Left kidney (tissue), 1 donor: ENCODE measurements at regions not wholly inside any gene's neighbourhood (a gene's known extent, or its start where the extent isn't known, plus 50 kb on each side); places are given as distances from the start of the nearest gene placed in this dataset.
A peak's percentile ranks its signal among the peaks of the same experiment; 100 is the strongest.
"Not testable (repeated sequence)": the region's sequence is repeated elsewhere in the genome, so short reads cannot be mapped to it uniquely, and the experiment has no call there.

Experiments
- DNase-seq: peaks from one replicate; pipeline ENCODE4 v3.0.0-alpha.2; 2013

DNA sequence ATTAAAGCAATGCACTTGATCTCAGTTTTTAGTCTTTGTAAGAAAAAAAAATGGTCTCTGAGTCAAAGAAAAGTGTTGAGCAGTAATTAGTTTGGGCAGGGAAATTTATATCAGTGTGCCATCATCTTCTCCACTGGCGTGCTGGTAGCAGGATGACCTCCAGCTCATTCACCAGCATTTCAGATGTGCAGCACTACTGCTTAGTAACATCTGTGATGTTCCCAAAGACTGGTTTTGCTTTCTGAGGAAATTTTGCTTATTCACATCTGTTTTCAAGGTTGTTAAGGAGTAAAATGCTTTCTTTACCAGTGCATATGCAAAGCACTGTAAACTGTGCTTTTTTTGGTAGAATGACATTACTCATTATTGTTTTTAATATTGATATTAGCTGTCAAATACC lies 540.4 kb downstream of the TRAM1L1 start:
- DNase-seq, result no peak

DNA sequence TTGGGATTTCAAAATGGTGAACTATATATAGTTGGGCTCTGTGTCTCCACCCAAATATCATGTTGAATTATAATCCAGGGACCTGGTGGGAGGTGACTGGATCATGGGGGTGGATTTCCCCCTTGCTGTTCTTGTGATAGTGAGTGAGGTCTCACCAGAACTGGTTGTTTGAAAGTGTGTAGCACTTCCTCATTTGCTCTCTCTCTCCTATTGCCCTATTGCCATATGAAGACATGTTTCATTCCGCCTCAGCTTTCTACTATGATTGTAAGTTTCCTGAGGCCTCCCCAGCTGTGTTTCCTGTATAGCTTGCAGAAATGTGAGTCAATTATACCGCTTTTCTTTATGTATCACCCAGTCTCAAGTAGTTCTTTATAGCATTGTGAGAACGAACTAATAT lies 545.6 kb downstream of the TRAM1L1 start:
- DNase-seq, result no peak

DNA sequence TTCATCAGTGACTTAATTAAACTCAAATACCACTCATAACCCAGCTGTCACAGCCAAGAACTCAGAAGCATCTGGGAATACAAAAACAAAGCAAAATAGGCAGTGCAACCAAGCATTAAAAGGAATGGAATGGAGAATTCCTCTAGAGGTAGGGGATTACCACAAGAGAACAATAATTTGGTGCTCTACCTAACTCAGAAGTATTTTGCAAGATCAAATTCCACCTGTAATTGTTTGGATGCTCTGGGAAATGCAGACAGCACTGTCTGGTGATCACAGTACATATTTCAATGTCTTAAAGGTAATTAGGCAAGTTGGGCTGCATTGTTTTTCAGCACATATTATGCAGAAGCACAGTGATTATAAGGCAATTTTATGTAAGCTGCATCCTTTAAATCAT lies 547.5 kb downstream of the TRAM1L1 start:
- no peak for DNase-seq

DNA sequence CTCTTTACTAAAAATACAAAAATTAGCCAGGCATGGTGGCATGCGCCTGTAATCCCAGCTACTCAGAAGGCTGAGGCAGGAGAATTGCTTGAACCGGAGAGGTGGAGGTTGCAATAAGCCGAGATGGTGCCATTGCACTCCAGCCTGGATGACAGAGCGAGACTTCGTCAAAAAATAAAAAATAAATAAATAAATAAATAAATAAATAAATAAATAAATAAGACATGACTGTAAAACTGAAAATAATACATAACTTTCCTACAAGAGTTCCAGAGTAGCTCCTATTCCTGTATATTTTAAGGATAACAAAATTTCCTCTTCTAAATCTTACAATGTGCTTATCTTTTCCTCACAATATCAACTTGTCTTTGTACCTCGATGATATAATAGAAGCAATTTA lies 549.4 kb downstream of the TRAM1L1 start:
- DNase-seq, result not testable (repeated sequence)

DNA sequence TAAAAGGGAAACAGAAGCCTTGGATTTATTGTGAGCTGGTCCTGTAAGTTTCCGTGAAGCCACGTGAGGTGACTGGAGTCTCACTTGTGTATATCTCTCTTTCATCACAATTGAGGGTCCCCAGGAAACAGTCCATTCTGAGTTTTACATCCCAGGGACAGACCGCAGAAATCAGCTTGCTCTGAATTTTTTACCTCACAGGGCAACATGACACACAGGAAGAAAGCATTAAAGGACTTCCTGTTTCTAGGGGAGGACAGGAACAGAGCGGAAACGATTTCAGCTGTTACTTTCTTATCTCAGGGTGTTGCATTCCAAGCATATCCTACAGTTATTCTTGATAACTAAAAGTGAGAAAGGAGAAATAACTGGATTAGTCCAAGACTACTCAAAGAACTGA lies 553.5 kb downstream of the TRAM1L1 start:
- DNase-seq, result no peak

DNA sequence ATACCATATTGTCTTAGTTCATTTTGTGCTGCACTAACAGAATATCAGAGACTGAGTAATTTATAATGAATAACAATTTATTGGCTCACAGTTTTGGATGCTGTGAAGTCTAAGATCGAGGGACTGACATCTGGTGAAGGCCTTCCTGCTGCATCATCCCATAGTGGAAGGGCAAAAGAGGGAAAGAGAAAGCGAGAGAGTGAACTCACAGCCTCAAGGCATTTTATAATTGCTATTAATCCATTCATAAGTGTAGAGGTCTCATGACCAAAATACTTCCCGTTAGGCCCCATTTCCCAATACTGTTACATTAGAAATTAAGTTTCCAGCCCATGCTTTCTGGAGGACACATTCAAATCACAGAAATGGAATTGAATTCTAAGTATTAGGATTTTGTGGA lies 554.4 kb downstream of the TRAM1L1 start:
- no peak for DNase-seq

DNA sequence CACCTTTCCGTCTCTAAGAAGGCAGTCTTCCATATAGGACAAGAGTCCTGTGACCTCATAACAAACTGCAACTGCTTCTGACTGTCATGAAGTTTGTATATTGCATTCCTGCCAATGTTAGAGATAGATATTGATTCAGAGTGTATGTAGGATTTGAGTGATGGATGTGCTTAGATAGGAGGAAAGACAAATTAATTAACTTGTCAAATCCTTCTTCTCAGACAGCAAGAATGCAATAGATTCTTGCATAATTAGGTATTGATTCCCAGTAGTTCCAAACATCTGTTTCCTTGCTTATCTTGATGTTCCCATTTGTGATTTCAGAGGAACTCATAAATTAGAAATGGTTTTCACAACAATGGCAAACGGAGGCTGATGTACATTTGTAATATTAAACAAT lies 555.3 kb downstream of the TRAM1L1 start:
- DNase-seq, result no peak

DNA sequence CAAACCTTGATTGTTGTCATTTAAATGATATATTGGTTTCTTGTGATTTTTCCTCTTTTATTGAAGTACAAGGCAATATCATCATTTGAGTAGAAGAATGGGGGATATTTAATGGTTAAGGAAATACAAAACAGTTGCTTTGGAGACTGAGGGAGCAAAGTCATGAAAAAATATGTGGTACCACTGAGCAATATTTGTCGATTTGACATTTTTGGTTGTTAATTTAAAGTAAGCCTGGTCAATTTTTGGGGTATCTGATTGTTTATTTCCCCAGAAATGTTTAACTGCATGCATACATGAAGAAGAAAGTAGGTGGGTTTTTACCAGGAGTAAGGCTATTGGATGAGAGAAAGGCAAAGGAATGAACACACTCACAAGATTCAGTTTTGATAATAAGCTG lies 556.2 kb downstream of the TRAM1L1 start:
- DNase-seq, result no peak

DNA sequence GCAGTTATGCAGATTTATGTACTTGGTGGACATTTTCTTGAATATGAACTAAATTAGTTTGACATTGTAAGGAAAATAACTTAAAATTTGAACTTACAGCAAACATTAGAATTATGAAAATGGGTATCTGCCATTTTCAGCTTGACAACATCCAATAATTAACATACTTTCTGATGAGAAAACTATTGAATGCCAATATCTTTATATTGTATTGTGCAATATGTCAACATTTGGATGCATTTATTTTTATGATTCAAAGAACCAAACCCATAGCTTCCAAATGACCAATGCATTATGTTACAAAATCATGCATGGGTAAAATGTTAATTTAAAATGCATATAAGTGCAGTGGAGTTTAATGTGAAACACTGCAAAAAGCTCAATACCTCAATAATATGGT lies 562.5 kb downstream of the TRAM1L1 start:
- no peak for DNase-seq

DNA sequence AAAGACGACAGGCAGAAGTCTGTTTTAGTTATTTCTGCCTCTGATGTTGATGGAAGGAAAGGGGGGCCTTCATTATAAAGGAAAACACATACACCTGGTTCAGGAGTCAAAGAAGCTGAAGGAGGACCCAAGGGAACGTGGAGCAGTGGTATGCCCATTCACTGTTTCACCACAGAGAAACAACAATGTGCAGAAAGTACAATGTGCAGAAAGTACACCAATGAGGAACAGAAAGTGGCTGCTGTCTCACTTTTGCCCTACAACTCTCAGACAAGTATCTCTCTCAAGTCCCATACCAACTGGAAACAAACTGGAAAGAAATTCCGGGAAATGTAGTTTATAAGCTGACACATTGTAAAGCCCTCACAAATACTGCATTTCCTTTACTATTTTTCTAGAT lies 564.5 kb downstream of the TRAM1L1 start:
- no peak for DNase-seq

DNA sequence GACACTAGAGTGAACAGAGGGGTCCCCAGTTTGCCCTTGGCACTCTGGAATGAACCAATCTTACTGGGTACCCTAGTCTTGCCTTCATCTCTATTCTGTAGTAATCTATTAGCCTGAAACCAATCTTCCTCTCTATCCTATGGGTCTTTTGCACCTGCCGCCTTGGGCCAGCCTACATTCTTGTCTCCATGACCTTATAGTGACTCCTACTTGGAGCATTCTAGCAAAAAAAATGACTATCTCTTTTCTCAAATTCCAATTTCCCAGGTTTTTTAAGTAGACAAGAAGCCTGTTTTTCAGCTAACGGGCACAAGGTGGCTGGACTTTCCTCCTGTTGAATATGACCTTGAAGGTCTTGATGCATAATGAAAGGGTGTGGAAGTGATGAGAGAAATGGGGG lies 568.7 kb downstream of the TRAM1L1 start:
- DNase-seq, result no peak

DNA sequence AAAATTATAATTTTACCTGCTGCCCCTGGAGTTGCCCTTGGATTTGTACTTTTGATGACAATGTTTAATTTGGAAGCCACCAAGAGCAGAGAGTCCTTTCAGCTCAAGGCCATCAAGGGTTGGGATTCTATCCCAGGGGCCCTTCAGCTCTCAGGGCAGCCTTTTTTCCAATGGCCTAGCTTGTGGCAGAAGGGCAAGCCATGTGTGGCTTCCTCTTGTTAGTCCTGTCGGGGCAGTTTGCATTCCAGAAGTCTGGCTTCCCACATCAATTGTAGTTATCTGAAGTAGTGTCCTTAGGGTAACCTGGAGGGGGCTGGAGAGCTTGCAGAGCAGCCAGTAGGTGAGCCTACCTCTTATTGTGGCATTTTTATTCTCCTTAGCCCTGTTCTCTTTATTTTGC lies 569.4 kb downstream of the TRAM1L1 start:
- no peak for DNase-seq

DNA sequence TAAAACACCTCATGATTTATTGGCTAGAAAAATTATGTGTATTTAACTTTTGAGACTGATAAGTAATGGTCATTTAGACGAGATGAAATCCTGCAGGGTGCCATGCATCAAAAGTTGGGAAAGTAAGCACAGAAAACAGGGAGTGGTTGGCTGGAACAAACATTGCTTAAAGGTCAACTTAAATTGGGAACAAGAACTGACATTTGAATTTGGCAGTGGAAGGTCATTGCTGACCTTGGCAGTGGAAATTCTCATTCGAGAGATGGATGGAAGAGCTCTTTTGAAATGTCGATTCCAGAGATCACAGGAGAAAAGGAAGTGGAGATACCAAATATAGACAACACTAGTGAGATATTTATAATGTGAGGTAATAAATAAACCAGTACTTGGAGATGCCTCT lies 572.8 kb downstream of the TRAM1L1 start:
- DNase-seq, result no peak

DNA sequence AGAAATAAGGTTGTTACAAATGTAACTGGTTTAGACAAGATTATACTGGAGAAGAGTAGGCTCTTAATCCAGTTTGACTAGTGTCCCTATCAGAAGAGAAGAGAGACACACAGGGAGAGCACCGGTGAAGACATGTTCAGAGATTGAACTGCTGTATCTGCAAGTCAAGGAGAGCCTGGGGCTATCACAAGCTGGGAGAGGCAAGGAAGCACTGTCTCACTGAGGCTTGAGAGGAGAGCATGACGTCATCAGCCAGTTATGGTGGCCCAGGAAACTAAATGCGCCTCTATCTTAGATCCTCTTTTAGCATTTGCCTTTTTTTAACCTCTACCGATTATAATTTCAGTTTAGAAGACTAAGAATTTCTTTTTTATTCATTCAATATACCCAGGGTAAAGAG lies 583.4 kb downstream of the TRAM1L1 start:
- no peak for DNase-seq

DNA sequence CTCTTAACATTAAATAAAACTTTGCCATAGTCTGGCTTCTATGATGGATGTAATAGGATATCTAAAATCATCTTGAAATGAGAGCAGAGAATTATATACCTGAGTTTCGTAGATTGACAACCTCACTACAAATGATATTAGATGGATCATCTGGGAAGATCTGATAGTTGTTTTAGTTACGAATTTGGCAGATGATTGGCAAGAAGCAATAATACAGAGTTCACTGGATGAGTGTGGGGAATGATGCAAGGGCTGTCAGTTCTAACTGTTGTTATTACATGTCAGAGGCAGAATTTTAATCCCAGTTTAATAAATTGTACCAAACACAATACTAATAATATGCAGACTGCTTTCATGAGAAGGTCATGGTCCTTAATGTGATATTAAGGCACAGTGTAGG lies 585.2 kb downstream of the TRAM1L1 start:
- no peak for DNase-seq

DNA sequence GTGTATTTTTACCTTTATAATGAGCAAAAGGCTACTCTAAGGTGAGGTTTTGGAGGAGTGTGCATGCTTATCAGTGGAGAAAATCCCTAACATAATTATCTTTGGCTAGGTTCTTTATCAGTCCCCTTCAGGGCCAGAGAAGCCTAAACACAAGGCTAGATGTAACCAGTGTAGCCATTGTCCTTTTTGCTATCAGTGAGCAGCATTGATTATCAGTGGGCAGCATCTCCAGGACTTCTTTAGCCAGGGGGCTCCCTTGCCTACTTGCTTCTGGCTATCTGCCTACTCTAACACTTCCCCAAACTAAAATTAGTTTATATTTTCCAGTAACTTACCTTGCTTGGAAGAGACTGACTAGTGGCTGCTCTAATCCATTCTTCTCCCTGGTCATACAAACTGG lies 595.6 kb downstream of the TRAM1L1 start:
- no peak for DNase-seq

DNA sequence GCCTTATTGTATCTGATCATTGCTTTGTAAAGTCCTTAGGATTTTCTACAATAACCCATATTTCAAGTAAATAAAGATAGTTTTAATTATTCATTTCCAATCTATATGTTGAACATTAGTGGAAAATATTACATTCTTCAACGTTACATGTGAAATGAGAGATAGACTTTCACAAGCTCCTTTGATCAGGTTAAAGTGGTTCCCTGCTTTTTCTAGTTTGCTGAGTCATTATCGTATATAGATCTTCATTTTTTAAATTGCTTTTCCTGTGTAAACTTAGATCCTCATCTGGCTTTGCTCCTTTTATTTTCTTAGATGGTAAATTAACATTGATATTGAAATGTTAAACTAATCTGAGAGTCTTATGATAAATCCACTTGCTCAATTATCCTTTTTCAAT lies 599.0 kb downstream of the TRAM1L1 start:
- DNase-seq, result no peak

DNA sequence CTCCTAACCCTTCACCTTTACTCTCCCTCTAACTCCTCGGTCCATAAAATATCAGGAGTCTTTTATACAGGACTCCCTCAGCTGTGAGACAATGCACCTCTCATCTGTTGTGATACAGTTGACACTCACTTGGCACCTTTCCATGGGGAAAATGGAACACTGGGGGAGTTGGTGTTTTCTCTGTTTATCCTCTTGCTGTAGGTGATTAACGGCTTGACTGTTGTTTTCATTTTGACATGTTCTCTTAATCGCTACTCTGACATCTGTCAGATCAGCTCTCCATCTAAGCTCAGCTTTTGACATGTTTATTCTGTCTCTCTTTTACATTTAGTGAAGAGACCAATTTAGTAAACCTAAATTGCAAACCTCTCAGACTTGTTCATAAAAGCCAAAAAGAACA lies 604.8 kb downstream of the TRAM1L1 start:
- DNase-seq, result peak; percentile 2

DNA sequence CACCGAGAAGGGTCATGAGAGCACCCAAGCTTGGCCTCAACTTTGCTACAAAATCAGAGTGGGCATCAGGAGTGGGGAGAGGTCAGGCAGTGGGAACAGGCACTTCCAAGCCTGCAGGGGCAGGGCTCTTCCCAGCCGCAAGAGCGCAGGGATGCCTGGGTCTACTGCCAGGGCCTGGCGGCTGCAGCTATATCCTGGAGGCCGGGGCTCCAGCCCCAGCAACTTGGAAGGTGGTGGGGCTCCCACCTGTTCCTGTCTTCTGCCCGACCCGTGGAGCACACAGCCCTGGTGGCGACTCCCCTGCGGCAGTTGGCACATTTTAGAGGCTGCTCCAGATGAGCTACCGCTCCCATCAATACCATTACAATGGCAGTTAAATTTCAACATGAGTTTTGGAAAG lies 607.0 kb downstream of the TRAM1L1 start:
- DNase-seq, result no peak

DNA sequence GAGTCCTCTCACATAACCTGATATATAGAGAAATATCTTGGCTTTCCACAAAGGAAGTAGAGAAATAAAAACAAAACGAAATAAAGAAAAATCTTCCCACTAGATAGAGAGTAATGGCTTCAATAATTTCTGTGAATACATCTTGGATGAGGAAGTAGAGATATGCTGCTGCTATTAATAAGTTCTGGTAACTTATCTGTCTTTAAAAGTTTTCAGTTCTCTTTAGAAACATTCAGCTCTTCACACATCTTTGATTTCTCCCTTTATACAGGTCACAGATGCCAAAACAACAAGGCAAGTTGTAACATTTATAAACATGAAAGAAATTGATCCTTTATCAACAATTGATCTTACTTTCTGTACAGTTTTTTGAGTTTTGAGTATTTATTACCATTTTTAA lies 615.8 kb downstream of the TRAM1L1 start:
- DNase-seq, result no peak

DNA sequence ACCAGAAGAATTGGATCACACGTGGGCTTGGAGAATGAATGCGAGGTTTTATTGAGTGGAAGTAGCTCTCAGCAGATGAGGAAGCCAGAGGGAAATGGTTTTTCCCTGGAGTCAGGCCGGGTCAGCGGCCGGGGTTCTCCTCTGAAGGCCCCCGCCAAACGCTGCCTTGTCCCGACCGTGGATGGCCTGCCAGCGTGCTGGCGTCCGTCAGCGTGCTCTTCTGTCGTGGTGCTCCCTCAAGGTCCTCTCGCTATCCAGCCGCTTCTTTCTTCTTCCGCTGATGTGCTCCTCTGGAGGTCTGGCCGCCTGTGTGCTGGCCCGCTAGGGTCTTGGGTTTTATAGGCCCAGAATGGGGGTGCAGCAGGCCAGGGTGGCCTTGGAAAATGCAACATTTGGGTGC lies 632.2 kb downstream of the TRAM1L1 start:
- DNase-seq, result no peak

DNA sequence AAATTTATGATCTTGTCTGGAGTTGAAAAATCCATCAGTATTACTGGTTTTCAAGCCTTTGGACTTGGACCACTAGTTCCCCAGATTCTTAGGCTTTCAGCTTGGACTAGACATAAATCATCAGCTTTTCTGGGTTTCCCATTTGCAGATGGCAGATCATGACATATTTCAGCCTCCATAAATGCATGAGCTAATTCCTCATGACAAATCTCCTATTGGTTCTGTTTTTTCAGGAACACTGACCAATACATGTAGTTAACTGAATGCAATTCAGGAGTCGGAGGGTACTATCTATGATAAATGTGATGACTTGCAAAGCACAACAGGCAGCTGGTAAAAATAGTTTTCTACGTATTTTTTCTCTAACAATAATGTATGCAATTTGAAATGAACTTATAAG lies 635.6 kb downstream of the TRAM1L1 start:
- DNase-seq, result no peak

DNA sequence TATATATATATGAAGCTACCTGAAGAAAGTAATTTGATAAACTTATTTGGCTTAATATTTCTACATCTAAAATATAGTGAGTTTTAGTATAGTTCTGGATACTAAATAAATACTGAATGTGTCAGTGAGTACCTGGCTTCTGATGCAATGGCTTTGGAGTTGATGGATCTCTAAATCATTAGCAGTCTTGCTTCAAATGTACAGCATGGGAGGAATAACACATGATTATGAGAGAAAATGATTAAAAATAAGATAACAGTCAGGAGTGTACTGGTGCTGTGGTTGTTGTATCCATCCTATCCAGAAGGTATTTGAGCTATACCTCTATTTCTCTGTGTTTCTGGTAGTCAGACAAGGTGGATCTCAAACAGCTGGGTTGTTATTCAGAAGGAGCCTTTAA lies 641.3 kb downstream of the TRAM1L1 start:
- DNase-seq, result no peak

DNA sequence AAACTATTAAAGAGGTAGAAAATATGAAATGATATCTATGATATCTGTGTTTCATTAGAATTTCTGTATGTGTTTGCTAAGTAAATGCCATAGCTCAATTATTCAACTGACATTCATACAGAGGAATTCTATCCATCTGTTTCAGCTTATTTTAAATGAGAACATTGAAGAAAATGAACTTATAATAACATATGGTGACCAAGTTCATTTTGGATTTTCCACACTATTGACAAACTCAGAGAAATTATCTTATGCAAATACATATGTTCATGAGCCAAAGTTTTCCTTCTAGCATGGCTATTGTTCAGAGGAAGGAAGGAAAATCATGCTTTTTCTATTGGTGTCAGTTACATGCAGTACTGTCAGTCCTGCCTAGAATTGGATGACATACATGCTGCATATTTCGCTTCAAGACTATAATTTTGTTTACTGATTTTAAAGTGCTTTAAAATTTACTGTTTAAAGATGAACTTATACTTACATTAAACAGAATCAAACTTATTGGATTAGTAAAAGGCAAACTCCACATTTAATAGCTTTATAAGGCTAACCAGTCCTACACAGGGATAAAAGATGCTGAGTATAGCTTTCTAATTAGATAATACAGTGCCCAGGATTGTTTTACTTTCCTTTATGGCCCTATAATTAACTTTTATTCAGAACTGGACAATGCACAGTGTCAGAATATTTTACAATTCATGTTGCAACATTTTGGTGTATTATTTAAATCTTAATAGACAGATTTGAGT lies 646.2 kb downstream of the TRAM1L1 start:
- DNase-seq, result no peak

DNA sequence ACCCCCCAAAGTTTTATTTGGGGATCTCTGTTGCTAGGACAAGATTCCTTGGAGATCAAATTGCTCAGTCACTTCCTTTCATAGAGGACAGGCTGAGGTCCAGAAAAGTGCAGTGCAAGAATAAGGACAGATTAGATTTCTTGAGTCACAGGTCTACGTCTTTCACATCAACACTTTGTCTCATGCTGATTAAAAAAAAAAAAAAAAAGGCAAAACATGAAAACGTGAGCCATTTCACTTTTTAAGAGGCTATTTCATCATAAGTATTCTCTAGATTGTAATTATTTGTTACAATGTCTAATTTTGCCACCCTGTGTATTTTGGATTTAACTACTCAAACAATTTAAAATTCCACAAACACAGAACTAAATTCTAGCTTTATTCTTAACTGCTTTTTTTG lies 647.0 kb downstream of the TRAM1L1 start:
- no peak for DNase-seq
